ENCODE measurements at regions not wholly inside any gene's neighbourhood (a gene's known extent, or its start where the extent isn't known, plus 50 kb on each side); places are given as distances from the start of the nearest gene placed in this dataset.

DNA sequence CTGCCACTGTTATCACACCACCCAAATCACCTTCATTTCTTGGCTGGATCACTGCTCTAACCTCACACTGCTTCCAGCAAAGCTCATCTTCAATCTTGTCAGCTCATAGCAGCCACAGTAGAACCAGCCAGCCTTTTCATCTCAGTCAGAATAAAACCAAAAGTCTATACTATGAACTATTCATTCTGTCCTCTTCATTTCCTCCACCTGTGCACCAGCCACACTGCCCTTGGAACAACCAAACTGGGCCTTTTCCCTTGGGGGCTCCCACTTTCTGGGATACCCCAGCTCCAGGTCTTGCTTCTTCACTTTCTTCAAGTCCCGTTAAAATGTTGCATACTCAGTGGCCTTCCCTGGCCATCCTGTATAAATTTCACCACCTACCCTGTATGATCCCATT lies 234.4 kb upstream of the DAAM1 start:
- peaks cover 14% of the 10 kb centered on the region for H3K4me1 ChIP-seq (ENCODE audit: control insufficient read depth, insufficient read depth, low read length)
- H3K36me3 ChIP-seq (ENCODE audit: control insufficient read depth, insufficient read depth, low read length), result no peaks in the 10 kb centered on the region
- H3K27me3 ChIP-seq (ENCODE audit: control insufficient read depth, insufficient read depth, low read length), result no peaks in the 10 kb centered on the region
- no peak overlapping the region for H3K4me3 ChIP-seq (ENCODE audit: low read depth, low read length)
- no peaks in the 10 kb centered on the region for H3K9me3 ChIP-seq (ENCODE audit: control insufficient read depth, insufficient read depth, low read length)
- H3K9ac ChIP-seq (ENCODE audit: low read depth, low read length), result no peak overlapping the region

DNA sequence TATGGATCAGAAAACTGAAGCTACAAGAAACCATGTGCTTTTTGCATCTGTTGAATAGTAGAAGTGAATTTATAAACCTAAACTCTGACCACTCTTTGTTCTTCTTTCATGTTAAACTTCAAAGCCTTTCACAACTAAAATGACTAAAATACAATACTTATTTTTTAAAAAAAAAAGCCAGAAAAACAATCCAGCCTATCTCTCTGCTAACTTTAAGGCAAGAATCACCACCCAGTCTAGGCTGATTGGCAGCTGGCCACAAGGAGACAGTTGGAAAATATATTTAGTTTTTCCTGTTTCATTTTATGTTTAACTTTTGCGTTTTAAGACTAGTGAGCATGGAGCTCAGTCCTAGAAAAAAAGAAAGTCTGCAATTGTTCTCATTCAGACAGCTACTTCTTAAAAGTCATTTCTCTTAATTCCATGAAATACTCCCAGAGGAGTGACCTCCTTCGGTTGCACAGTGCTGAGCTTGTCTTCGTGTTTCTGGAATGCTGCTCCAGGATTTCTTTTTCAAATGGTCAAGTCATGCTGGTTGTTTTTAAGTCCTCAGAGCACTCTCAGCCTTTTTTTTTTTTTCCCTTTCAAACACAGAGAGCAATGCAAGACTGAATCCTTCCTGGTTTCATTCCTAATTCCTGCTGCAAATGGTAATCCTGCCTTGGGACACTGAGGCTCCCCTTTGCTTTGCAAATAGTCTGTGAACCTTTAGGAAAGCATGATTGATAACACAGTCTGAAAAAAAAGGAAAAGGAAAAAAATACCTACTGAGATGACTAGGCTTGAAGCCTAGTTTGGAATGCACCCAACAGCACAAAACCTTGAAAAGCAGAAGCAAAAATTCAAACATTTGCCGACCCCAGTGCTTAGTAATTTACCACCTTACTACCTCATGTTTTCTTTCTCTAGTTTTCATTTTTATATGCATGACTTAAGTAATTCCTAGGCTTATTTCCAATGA lies 233.3 kb upstream of the DAAM1 start:
- Histone ChIP-seq H3K9me3 (ENCODE audit: control insufficient read depth, insufficient read depth, low read length) (no peaks in the 10 kb centered on the region), H3K36me3 (ENCODE audit: control insufficient read depth, insufficient read depth, low read length) (no peaks in the 10 kb centered on the region), H3K9ac (ENCODE audit: low read depth, low read length) (peak overlapping the region; percentile 32), H3K27me3 (ENCODE audit: control insufficient read depth, insufficient read depth, low read length) (no peaks in the 10 kb centered on the region), H3K4me3 (ENCODE audit: low read depth, low read length) (no peak overlapping the region), H3K4me1 (ENCODE audit: control insufficient read depth, insufficient read depth, low read length) (peaks cover 14% of the 10 kb centered on the region)

GRCh38 chr14:58961045-58961731 lies 227.3 kb upstream of the DAAM1 start:
- H3K4me3 ChIP-seq (ENCODE audit: low read depth, low read length), result no peak overlapping the region
- H3K9ac ChIP-seq (ENCODE audit: low read depth, low read length), result no peak overlapping the region
- H3K36me3 ChIP-seq (ENCODE audit: control insufficient read depth, insufficient read depth, low read length), result no peaks in the 10 kb centered on the region
- peaks cover 7% of the 10 kb centered on the region for H3K4me1 ChIP-seq (ENCODE audit: control insufficient read depth, insufficient read depth, low read length)
- H3K27me3 ChIP-seq (ENCODE audit: control insufficient read depth, insufficient read depth, low read length), result no peaks in the 10 kb centered on the region
- H3K9me3 ChIP-seq (ENCODE audit: control insufficient read depth, insufficient read depth, low read length), result no peaks in the 10 kb centered on the region

- no peaks in the 10 kb centered on the region for H3K27me3 ChIP-seq (ENCODE audit: control insufficient read depth, insufficient read depth, low read length)
- no peaks in the 10 kb centered on the region for H3K36me3 ChIP-seq (ENCODE audit: control insufficient read depth, insufficient read depth, low read length)
- no peaks in the 10 kb centered on the region for H3K9me3 ChIP-seq (ENCODE audit: control insufficient read depth, insufficient read depth, low read length)
- no peak overlapping the region for H3K9ac ChIP-seq (ENCODE audit: low read depth, low read length)
- H3K4me1 ChIP-seq (ENCODE audit: control insufficient read depth, insufficient read depth, low read length), result peaks cover 7% of the 10 kb centered on the region
- H3K4me3 ChIP-seq (ENCODE audit: low read depth, low read length), result no peak overlapping the region
Observed at GRCh38 chr14:58963873-58964597, 224.4 kb upstream of the DAAM1 start.

GRCh38 chr14:58964598-58964928 lies 223.9 kb upstream of the DAAM1 start:
- no peaks in the 10 kb centered on the region for H3K9me3 ChIP-seq (ENCODE audit: control insufficient read depth, insufficient read depth, low read length)
- H3K4me3 ChIP-seq (ENCODE audit: low read depth, low read length), result no peak overlapping the region
- H3K36me3 ChIP-seq (ENCODE audit: control insufficient read depth, insufficient read depth, low read length), result no peaks in the 10 kb centered on the region
- peaks cover 7% of the 10 kb centered on the region for H3K4me1 ChIP-seq (ENCODE audit: control insufficient read depth, insufficient read depth, low read length)
- no peaks in the 10 kb centered on the region for H3K27me3 ChIP-seq (ENCODE audit: control insufficient read depth, insufficient read depth, low read length)
- H3K9ac ChIP-seq (ENCODE audit: low read depth, low read length), result no peak overlapping the region

GRCh38 chr14:58965601-58966000 lies 222.9 kb upstream of the DAAM1 start:
- H3K4me1 ChIP-seq (ENCODE audit: control insufficient read depth, insufficient read depth, low read length), result peaks cover 16% of the 10 kb centered on the region
- H3K27me3 ChIP-seq (ENCODE audit: control insufficient read depth, insufficient read depth, low read length), result no peaks in the 10 kb centered on the region
- H3K9me3 ChIP-seq (ENCODE audit: control insufficient read depth, insufficient read depth, low read length), result no peaks in the 10 kb centered on the region
- H3K9ac ChIP-seq (ENCODE audit: low read depth, low read length), result no peak overlapping the region
- no peaks in the 10 kb centered on the region for H3K36me3 ChIP-seq (ENCODE audit: control insufficient read depth, insufficient read depth, low read length)
- H3K4me3 ChIP-seq (ENCODE audit: low read depth, low read length), result no peak overlapping the region

DNA sequence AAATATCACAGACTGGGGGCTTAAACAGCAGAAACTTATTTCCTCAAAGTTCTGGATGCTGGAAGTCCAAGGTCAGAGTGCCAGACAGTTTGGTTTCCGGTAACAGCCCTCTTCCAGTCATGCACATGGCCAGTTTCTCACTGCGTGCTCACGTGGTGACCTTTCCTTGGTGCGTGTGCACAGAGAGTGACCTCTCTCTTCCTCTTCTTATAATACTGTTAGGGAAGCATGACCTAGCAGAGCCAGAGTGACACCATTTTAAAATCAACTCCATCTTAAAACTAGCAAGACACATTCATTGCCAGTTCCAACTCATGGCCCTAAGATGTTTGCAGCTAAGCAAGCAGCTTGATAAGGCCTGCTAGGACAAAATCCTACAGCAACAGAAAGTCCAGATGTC lies 221.5 kb upstream of the DAAM1 start:
- Histone ChIP-seq H3K4me3 (ENCODE audit: low read depth, low read length) (no peak overlapping the region), H3K36me3 (ENCODE audit: control insufficient read depth, insufficient read depth, low read length) (no peaks in the 10 kb centered on the region), H3K9ac (ENCODE audit: low read depth, low read length) (no peak overlapping the region), H3K27me3 (ENCODE audit: control insufficient read depth, insufficient read depth, low read length) (no peaks in the 10 kb centered on the region), H3K9me3 (ENCODE audit: control insufficient read depth, insufficient read depth, low read length) (no peaks in the 10 kb centered on the region), H3K4me1 (ENCODE audit: control insufficient read depth, insufficient read depth, low read length) (peaks cover 26% of the 10 kb centered on the region)

DNA sequence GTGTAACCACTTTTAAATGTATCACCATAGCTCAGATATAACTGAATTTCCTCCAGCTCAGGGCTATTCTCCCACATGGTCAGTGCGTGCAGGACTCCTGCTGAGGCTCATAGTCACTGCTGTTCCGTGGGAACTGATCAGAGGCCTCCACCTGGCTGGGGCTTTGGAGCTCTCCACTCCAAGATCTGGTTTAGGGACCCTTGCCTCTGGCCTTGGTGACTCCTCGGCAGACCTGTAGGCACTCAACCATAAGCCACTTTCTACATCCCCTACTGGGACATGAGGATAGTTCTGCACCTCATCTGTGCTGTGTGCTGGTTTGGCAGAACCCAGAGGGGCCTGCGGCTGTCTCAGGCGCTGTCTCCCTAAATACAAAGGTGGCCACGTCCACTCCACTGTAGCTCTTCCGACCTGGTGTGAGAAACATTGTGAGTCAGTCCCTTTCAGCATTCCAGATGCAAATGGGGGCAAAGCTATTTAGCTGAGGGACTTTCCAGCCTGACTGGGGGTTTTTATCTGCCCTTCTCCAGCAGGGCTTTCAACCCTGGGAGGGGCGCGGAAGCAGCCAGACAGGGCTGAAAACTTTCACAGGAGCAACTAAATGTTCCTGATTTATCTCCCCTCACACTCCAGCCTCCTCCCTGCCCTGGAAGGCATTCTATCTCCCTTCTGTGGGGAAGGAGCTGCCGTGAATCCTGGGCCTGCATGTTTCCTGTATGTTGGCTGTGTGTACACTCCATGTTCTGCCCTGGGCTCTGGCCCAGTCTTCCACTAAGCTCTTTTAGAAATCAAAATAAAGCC lies 218.3 kb upstream of the DAAM1 start:
- peak overlapping the region; percentile 16 for H3K9ac ChIP-seq (ENCODE audit: low read depth, low read length)
- H3K4me1 ChIP-seq (ENCODE audit: control insufficient read depth, insufficient read depth, low read length), result peaks cover 21% of the 10 kb centered on the region
- H3K27me3 ChIP-seq (ENCODE audit: control insufficient read depth, insufficient read depth, low read length), result no peaks in the 10 kb centered on the region
- H3K9me3 ChIP-seq (ENCODE audit: control insufficient read depth, insufficient read depth, low read length), result no peaks in the 10 kb centered on the region
- no peaks in the 10 kb centered on the region for H3K36me3 ChIP-seq (ENCODE audit: control insufficient read depth, insufficient read depth, low read length)
- no peak overlapping the region for H3K4me3 ChIP-seq (ENCODE audit: low read depth, low read length)

- peaks cover 21% of the 10 kb centered on the region for H3K4me1 ChIP-seq (ENCODE audit: control insufficient read depth, insufficient read depth, low read length)
- no peaks in the 10 kb centered on the region for H3K27me3 ChIP-seq (ENCODE audit: control insufficient read depth, insufficient read depth, low read length)
- no peaks in the 10 kb centered on the region for H3K9me3 ChIP-seq (ENCODE audit: control insufficient read depth, insufficient read depth, low read length)
- no peak overlapping the region for H3K9ac ChIP-seq (ENCODE audit: low read depth, low read length)
- no peaks in the 10 kb centered on the region for H3K36me3 ChIP-seq (ENCODE audit: control insufficient read depth, insufficient read depth, low read length)
- peak overlapping the region; percentile 23 for H3K4me3 ChIP-seq (ENCODE audit: low read depth, low read length)
Observed at GRCh38 chr14:58972233-58973017, 216.0 kb upstream of the DAAM1 start.

DNA sequence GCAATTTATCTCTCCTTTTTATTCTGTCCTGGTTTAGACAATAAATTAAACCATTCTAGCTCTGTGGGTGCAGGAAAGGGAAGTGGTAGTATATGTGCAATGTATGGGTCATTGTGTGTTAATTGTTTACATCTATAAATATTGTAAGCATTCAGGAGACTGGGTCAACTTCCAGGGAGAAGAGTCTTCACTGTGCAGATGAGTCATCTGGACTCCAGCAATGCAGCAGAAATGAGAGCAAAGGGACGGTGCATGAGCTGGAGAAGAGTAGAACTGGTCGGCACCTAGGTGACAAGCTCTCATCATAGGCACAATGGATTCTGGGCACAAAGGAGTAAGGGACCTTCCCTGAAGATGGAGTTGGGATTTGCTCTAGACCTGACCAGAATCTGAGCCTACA lies 211.1 kb upstream of the DAAM1 start:
- Histone ChIP-seq H3K36me3 (ENCODE audit: control insufficient read depth, insufficient read depth, low read length) (no peaks in the 10 kb centered on the region), H3K9ac (ENCODE audit: low read depth, low read length) (no peak overlapping the region), H3K4me1 (ENCODE audit: control insufficient read depth, insufficient read depth, low read length) (peaks cover 2% of the 10 kb centered on the region), H3K9me3 (ENCODE audit: control insufficient read depth, insufficient read depth, low read length) (no peaks in the 10 kb centered on the region), H3K27me3 (ENCODE audit: control insufficient read depth, insufficient read depth, low read length) (no peaks in the 10 kb centered on the region), H3K4me3 (ENCODE audit: low read depth, low read length) (no peak overlapping the region)

Measured in iPS-15b (cell line).